IMR-90 (cell line): ENCODE measurements at regions not wholly inside any gene's neighbourhood (a gene's known extent, or its start where the extent isn't known, plus 50 kb on each side); places are given as distances from the start of the nearest gene placed in this dataset.

ENCODE experiments used
- ATAC-seq: fragments of 200-7000 bp; cut with Tn5 transposase; 2 replicates; pipeline ENCODE4 v1.9.1; 2020; ENCODE audit warnings: low read depth, mild to moderate bottlenecking, moderate library complexity
- BruUV-seq: library from RNA; stranded (reverse); fragments of 400-500 nt; replicated peaks from 2 replicates; lab custom pipeline; 2021; lab: Mats Ljungman, UMichigan
- CTCF ChIA-PET: fragments of 300-600 bp; formaldehyde crosslinking; extraction: SDS; loops from one replicate; lab custom pipeline; 2021; ENCODE audit warnings: antibody characterized with exemption; lab: Yijun Ruan, JAX
- POLR2A ChIA-PET: fragments of 300-600 bp; sonication (Branson Sonifier 250); formaldehyde crosslinking; loops from one replicate; lab custom pipeline; 2022; ENCODE audit warnings: antibody characterized with exemption; ENCODE audit not compliant: unreplicated experiment; lab: Charles Lee
- DNase-seq: peaks from one replicate; pipeline ENCODE4 v3.0.0; 2013
- H2AFZ ChIP-seq: replicated peaks from 2 replicates; pipeline ENCODE3; 2013; ENCODE audit warnings: low read length, mild to moderate bottlenecking; ENCODE audit not compliant: poor library complexity
- H2AK5ac ChIP-seq: 2 replicates; pipeline ENCODE4 v1.6.1; 2013; ENCODE audit warnings: low read depth, low read length, inconsistent platforms
- H2AK9ac ChIP-seq: replicated peaks from 2 replicates; pipeline ENCODE3; 2013; ENCODE audit warnings: mild to moderate bottlenecking, low read depth, low read length, moderate library complexity; ENCODE audit not compliant: poor library complexity
- H2BK120ac ChIP-seq: 2 replicates; pipeline ENCODE4 v1.6.1; 2013; ENCODE audit warnings: low read depth, low read length, inconsistent platforms
- H2BK15ac ChIP-seq: 3 replicates; pipeline ENCODE4 v1.6.1; 2013; ENCODE audit warnings: low read depth, low read length, inconsistent platforms
- H2BK20ac ChIP-seq: 2 replicates; pipeline ENCODE4 v1.6.1; 2013; ENCODE audit warnings: low read depth, mild to moderate bottlenecking, inconsistent platforms, low read length, moderate library complexity
- H2BK5ac ChIP-seq: 2 replicates; pipeline ENCODE4 v1.6.1; 2013; ENCODE audit warnings: mild to moderate bottlenecking, low read depth, low read length, inconsistent platforms; ENCODE audit not compliant: poor library complexity, severe bottlenecking
- H3K14ac ChIP-seq: replicated peaks from 2 replicates; pipeline ENCODE4 v1.6.1; 2013; ENCODE audit warnings: low read depth, low read length, inconsistent platforms
- H3K18ac ChIP-seq: 2 replicates; pipeline ENCODE4 v1.6.1; 2013; ENCODE audit warnings: low read depth, low read length, control low read depth
- H3K23ac ChIP-seq: 2 replicates; pipeline ENCODE4 v1.6.1; 2013; ENCODE audit warnings: low read depth, low read length, inconsistent platforms
- H3K27ac ChIP-seq: 2 replicates; pipeline ENCODE4 v1.5.1; 2013; ENCODE audit warnings: mild to moderate bottlenecking, control low read depth, low read length; ENCODE audit not compliant: insufficient read depth
- H3K27me3 ChIP-seq: 2 replicates; pipeline ENCODE4 v1.6.1; 2013; ENCODE audit warnings: low read length; ENCODE audit not compliant: control insufficient read depth, insufficient read depth
- H3K36me3 ChIP-seq: 2 replicates; pipeline ENCODE4 v1.6.1; 2013; ENCODE audit warnings: low read length, mixed read lengths; ENCODE audit not compliant: control insufficient read depth, insufficient read depth
- H3K4ac ChIP-seq: 2 replicates; pipeline ENCODE4 v1.6.1; 2013; ENCODE audit warnings: low read depth, low read length, inconsistent platforms
- H3K4me1 ChIP-seq: 2 replicates; pipeline ENCODE4 v1.6.1; 2013; ENCODE audit warnings: low read length, mixed read lengths; ENCODE audit not compliant: control insufficient read depth, insufficient read depth
- H3K4me2 ChIP-seq: 2 replicates; pipeline ENCODE4 v1.6.1; 2013; ENCODE audit warnings: low read depth, mild to moderate bottlenecking, control low read depth, low read length, moderate library complexity
- H3K4me3 ChIP-seq: 2 replicates; pipeline ENCODE4 v1.5.1; 2013; ENCODE audit warnings: low read depth, mild to moderate bottlenecking, control low read depth, low read length, moderate library complexity; ENCODE audit not compliant: insufficient read depth
- H3K56ac ChIP-seq: 2 replicates; pipeline ENCODE4 v1.6.1; 2013; ENCODE audit warnings: low read length, inconsistent platforms; ENCODE audit not compliant: insufficient read depth; ENCODE audit errors: extremely low read depth
- H3K79me1 ChIP-seq, 2 experiments: 2 replicates each; pipeline ENCODE4 v1.6.1; 2013; ENCODE audit warnings: low read length in 2 of 2, inconsistent platforms in 1 of 2, low read depth in 1 of 2
- H3K9ac ChIP-seq: 2 replicates; pipeline ENCODE4 v1.6.1; 2013; ENCODE audit warnings: low read depth, low read length, control low read depth
- H3K9me1 ChIP-seq: 2 replicates; pipeline ENCODE4 v1.6.1; 2013; ENCODE audit warnings: low read length, inconsistent platforms; ENCODE audit not compliant: insufficient read depth
- H3K9me3 ChIP-seq: 2 replicates; pipeline ENCODE4 v1.6.1; 2013; ENCODE audit warnings: low read length; ENCODE audit not compliant: control insufficient read depth, insufficient read depth
- H4K20me1 ChIP-seq: 2 replicates; pipeline ENCODE4 v1.6.1; 2013; ENCODE audit warnings: low read length, inconsistent platforms; ENCODE audit not compliant: insufficient read depth
- H4K5ac ChIP-seq: 2 replicates; pipeline ENCODE4 v1.6.1; 2013; ENCODE audit warnings: mild to moderate bottlenecking, low read depth, low read length, control low read depth
- H4K8ac ChIP-seq, 2 experiments: 2 replicates each; pipeline ENCODE4 v1.6.1; 2013; ENCODE audit warnings: low read depth in 2 of 2, low read length in 2 of 2, control low read depth in 1 of 2, inconsistent platforms in 1 of 2
- H4K91ac ChIP-seq: 2 replicates; pipeline ENCODE4 v1.6.1; 2013; ENCODE audit warnings: low read depth, low read length, inconsistent platforms; ENCODE audit not compliant: insufficient read depth
- BHLHE40 ChIP-seq: fragments of 150-350 bp; IDR thresholded peaks from 2 replicates; pipeline ENCODE4 v1.6.1; 2016; ENCODE audit warnings: mild to moderate bottlenecking, low read depth, low read length
- CTCF ChIP-seq: conservative IDR thresholded peaks from 2 replicates; pipeline ENCODE4 v1.5.1; 2012; ENCODE audit warnings: mild to moderate bottlenecking, low read depth, low read length, improper control_type of control experiment
- ELK1 ChIP-seq: fragments of 150-350 bp; IDR thresholded peaks from 2 replicates; pipeline ENCODE4 v1.6.1; 2016; ENCODE audit warnings: low read depth, mild to moderate bottlenecking, low read length, moderate library complexity, borderline replicate concordance
- FOS ChIP-seq: fragments of 150-350 bp; IDR thresholded peaks from 2 replicates; pipeline ENCODE4 v1.6.1; 2016; ENCODE audit warnings: low read depth, low read length
- MAFK ChIP-seq: IDR thresholded peaks from 2 replicates; pipeline ENCODE4 v1.6.1; 2012; ENCODE audit warnings: low read depth, low read length, improper control_type of control experiment
- MAZ ChIP-seq: IDR thresholded peaks from 2 replicates; pipeline ENCODE4 v1.6.1; 2012; ENCODE audit warnings: low read depth, mild to moderate bottlenecking, low read length, improper control_type of control experiment, moderate library complexity, borderline replicate concordance
- MXI1 ChIP-seq: IDR thresholded peaks from 2 replicates; pipeline ENCODE4 v1.6.1; 2012; ENCODE audit warnings: low read depth, mild to moderate bottlenecking, low read length, moderate library complexity, borderline replicate concordance
- POLR2A ChIP-seq: IDR thresholded peaks from 2 replicates; pipeline ENCODE4 v1.6.1; 2012; ENCODE audit warnings: mild to moderate bottlenecking, low read depth, low read length
- RAD21 ChIP-seq: IDR thresholded peaks from 2 replicates; pipeline ENCODE4 v1.6.1; 2012; ENCODE audit warnings: low read length, improper control_type of control experiment
- RCOR1 ChIP-seq: IDR thresholded peaks from 2 replicates; pipeline ENCODE4 v1.6.1; 2012; ENCODE audit warnings: mild to moderate bottlenecking, low read length, improper control_type of control experiment; ENCODE audit not compliant: insufficient replicate concordance
- RFX5 ChIP-seq: IDR thresholded peaks from 2 replicates; pipeline ENCODE4 v1.8.0; 2012; ENCODE audit warnings: low read depth, mild to moderate bottlenecking, low read length, moderate library complexity
- USF2 ChIP-seq: fragments of 150-350 bp; IDR thresholded peaks from 2 replicates; pipeline ENCODE4 v1.6.1; 2017; ENCODE audit warnings: mild to moderate bottlenecking, antibody characterized with exemption, low read length, low read depth
- WGBS, 2 experiments: methylation state at CpG; one replicate each; pipeline versions ENCODE4 v1.1.5 to v1.1.7; 2013; ENCODE audit warnings: missing lambda C conversion rate in 2 of 2; ENCODE audit not compliant: insufficient read length in 1 of 2; ENCODE audit errors: extremely low coverage in 2 of 2; 5-methylcytosine and 5-hydroxymethylcytosine counted together
- dilution Hi-C: fragments of 300-500 bp; cut with HindIII; formaldehyde crosslinking; loops from one replicate; pipeline ENCODE4 v1.14.3; 2018; ENCODE audit warnings: low sequenced_read_pairs; ENCODE audit not compliant: unreplicated experiment
- in situ Hi-C: fragments of 300-500 bp; cut with MboI; formaldehyde crosslinking; loops from 3 replicates; pipeline ENCODE4 v1.14.3; 2019; ENCODE audit warnings: low sequenced_read_pairs, inconsistent platforms, mixed read lengths
- intact Hi-C: fragments of 100-400 bp; cut with micrococcal nuclease; formaldehyde crosslinking; loops from 2 replicates; pipeline ENCODE4 v1.10.0; 2022

- peak; percentile 58 for DNase-seq
- Histone ChIP-seq H3K4me3 (no peak overlapping the region), H2AK9ac (no peak overlapping the region), H2BK15ac (no peak overlapping the region), H3K27ac (no peak overlapping the region), H3K36me3 (no peaks in the 10 kb centered on the region), H4K5ac (no peak overlapping the region), H2AK5ac (no peak overlapping the region), H2BK20ac (no peak overlapping the region), H4K91ac (no peak overlapping the region), H3K79me1 (no peaks in the 10 kb centered on the region), H3K23ac (no peak overlapping the region), H4K20me1 (no peaks in the 10 kb centered on the region), H3K14ac (no peak overlapping the region), H3K4ac (no peak overlapping the region), H2AFZ (no peak overlapping the region), H2BK5ac (no peak overlapping the region), H3K18ac (no peak overlapping the region), H3K9me3 (no peaks in the 10 kb centered on the region), H3K9me1 (no peaks in the 10 kb centered on the region), H3K4me2 (no peak overlapping the region), H2BK120ac (no peak overlapping the region), H3K27me3 (peaks cover 3% of the 10 kb centered on the region), H3K56ac (no peak overlapping the region), H4K8ac (no peak overlapping the region), H3K4me1 (no peaks in the 10 kb centered on the region), H3K9ac (no peak overlapping the region)
- dilution Hi-C loops: no loop called here
- BruUV-seq: no TSS peak
- TF ChIP-seq MAFK: no peak
- no peak for TF ChIP-seq USF2
- no peak for TF ChIP-seq RFX5
- TF ChIP-seq RCOR1: no peak
- no peak for TF ChIP-seq ELK1
- no peak for TF ChIP-seq BHLHE40
- TF ChIP-seq MXI1: no peak
- TF ChIP-seq POLR2A: no peak
- no peak for TF ChIP-seq CTCF
- TF ChIP-seq FOS: no peak
- no peak for TF ChIP-seq MAZ
- no peak for TF ChIP-seq RAD21
- intact Hi-C loops: loop anchor here (10.0 kb wide), 1 partner anchor 351 kb away; the partner anchor contains the start of gene TCF7L2
- ATAC-seq: no peak; the same call in 1 of the 2 replicates
- in situ Hi-C loops: no loop called here
- no CpG with 5 or more reads among the region's 5 CpGs for WGBS, 2 experiments
- ChIA-PET POLR2A (no interaction called here), CTCF (no interaction called here)
These were observed 247.0 kb upstream of the HABP2 start for GRCh38 chr10:113305871-113306270.
